Panc1 (cell line): ENCODE measurements at regions not wholly inside any gene's neighbourhood (a gene's known extent, or its start where the extent isn't known, plus 50 kb on each side); places are given as distances from the start of the nearest gene placed in this dataset.

Source experiments
- CTCF ChIP-seq: fragments of 450-650 bp; IDR thresholded peaks from 2 replicates; pipeline ENCODE4 v1.5.1; 2017; ENCODE audit warnings: mild to moderate bottlenecking
- POLR2AphosphoS5 ChIP-seq: IDR thresholded peaks from 2 replicates; pipeline ENCODE4 v1.6.1; 2012; ENCODE audit warnings: mild to moderate bottlenecking, low read depth, low read length, moderate library complexity
- REST ChIP-seq, 2 experiments: IDR thresholded peaks; 2 replicates each; pipeline ENCODE4 v1.6.1; 2011 to 2012; ENCODE audit warnings: low read depth in 2 of 2, control low read depth in 1 of 2, low read length in 1 of 2, mild to moderate bottlenecking in 1 of 2, moderate library complexity in 1 of 2; ENCODE audit not compliant: insufficient read depth in 1 of 2
- SIN3A ChIP-seq: IDR thresholded peaks from 2 replicates; pipeline ENCODE4 v1.6.1; 2012; ENCODE audit warnings: low read depth, mild to moderate bottlenecking, low read length, moderate library complexity, borderline replicate concordance; ENCODE audit not compliant: insufficient read depth
- TCF7L2 ChIP-seq: IDR thresholded peaks from 2 replicates; pipeline ENCODE4 v1.6.1; 2011; ENCODE audit warnings: mild to moderate bottlenecking, low read depth, low read length, inconsistent platforms

- TF ChIP-seq CTCF (no peak), TCF7L2 (no peak), REST (IDR thresholded peaks at IDR 0.05; ENCODE audit: insufficient read depth in 1 of 2, low read depth in 2 of 2, low read length in 1 of 2) (no peak), POLR2AphosphoS5 (no peak), SIN3A (no peak)
Observed at GRCh38 chr7:52501696-52502095, 533.7 kb upstream of the POM121L12 start.
